HG02938 (cell line): ENCODE measurements at regions not wholly inside any gene's neighbourhood (a gene's known extent, or its start where the extent isn't known, plus 50 kb on each side); places are given as distances from the start of the nearest gene placed in this dataset.
"Not testable (repeated sequence)": the region's sequence is repeated elsewhere in the genome, so short reads cannot be mapped to it uniquely, and the experiment has no call there.

Source experiments
- ATAC-seq: cut with Tn5 transposase; IDR thresholded peaks from one replicate; pipeline ENCODE4 v1.9.1; 2021; ENCODE audit warnings: mild to moderate bottlenecking, moderate library complexity; ENCODE audit not compliant: unreplicated experiment

GRCh38 chr7:76852362-76852761 lies 179.8 kb downstream of the SPDYE17 start:
- ATAC-seq = not testable (repeated sequence)

- ATAC-seq = not testable (repeated sequence)
These were observed 180.5 kb downstream of the SPDYE17 start for GRCh38 chr7:76851617-76852016.

GRCh38 chr7:76849887-76850563 lies 182.1 kb downstream of the SPDYE17 start:
- ATAC-seq = not testable (repeated sequence)

GRCh38 chr7:76839879-76840278 lies 192.3 kb downstream of the SPDYE17 start:
- not testable (repeated sequence) for ATAC-seq

- ATAC-seq = not testable (repeated sequence)
These were observed 192.9 kb downstream of the SPDYE17 start for GRCh38 chr7:76839214-76839613.

- not testable (repeated sequence) for ATAC-seq
These were observed 193.8 kb downstream of the SPDYE17 start for GRCh38 chr7:76838357-76838756.

GRCh38 chr7:76829233-76829632 lies 202.2 kb upstream of the POMZP3 start:
- not testable (repeated sequence) for ATAC-seq

- not testable (repeated sequence) for ATAC-seq
These were observed 199.1 kb upstream of the POMZP3 start for GRCh38 chr7:76826181-76826580.

GRCh38 chr7:76809856-76810255 lies 182.8 kb upstream of the POMZP3 start:
- ATAC-seq = not testable (repeated sequence)

- ATAC-seq = not testable (repeated sequence)
These were observed 180.6 kb upstream of the POMZP3 start for GRCh38 chr7:76807588-76808100.

- ATAC-seq = not testable (repeated sequence)
These were observed 179.4 kb upstream of the POMZP3 start for GRCh38 chr7:76806460-76806859.

- ATAC-seq = not testable (repeated sequence)
These were observed 178.9 kb upstream of the POMZP3 start for GRCh38 chr7:76806010-76806409.

GRCh38 chr7:76805262-76805661 lies 178.2 kb upstream of the POMZP3 start:
- ATAC-seq = not testable (repeated sequence)

- ATAC-seq = not testable (repeated sequence)
These were observed 170.6 kb upstream of the POMZP3 start for GRCh38 chr7:76797639-76798038.

GRCh38 chr7:76780693-76781092 lies 153.6 kb upstream of the POMZP3 start:
- not testable (repeated sequence) for ATAC-seq

GRCh38 chr7:76774279-76774678 lies 147.2 kb upstream of the POMZP3 start:
- not testable (repeated sequence) for ATAC-seq

GRCh38 chr7:76771980-76772379 lies 144.9 kb upstream of the POMZP3 start:
- not testable (repeated sequence) for ATAC-seq

GRCh38 chr7:76763977-76764376 lies 136.9 kb upstream of the POMZP3 start:
- not testable (repeated sequence) for ATAC-seq

GRCh38 chr7:76760546-76761220 lies 133.6 kb upstream of the POMZP3 start:
- ATAC-seq = peak; percentile 67

- not testable (repeated sequence) for ATAC-seq
These were observed 112.5 kb upstream of the POMZP3 start for GRCh38 chr7:76739538-76739937.

- ATAC-seq = not testable (repeated sequence)
These were observed 109.6 kb upstream of the POMZP3 start for GRCh38 chr7:76736724-76737123.

- not testable (repeated sequence) for ATAC-seq
These were observed 109.0 kb upstream of the POMZP3 start for GRCh38 chr7:76736091-76736490.
